ENCODE measurements at regions not wholly inside any gene's neighbourhood (a gene's known extent, or its start where the extent isn't known, plus 50 kb on each side); places are given as distances from the start of the nearest gene placed in this dataset.

- no peak overlapping the region for H3K4me3 ChIP-seq (ENCODE audit: low read depth, low read length)
- TF ChIP-seq CTCF (IDR thresholded peaks at IDR 0.05; ENCODE audit: low read depth, low read length) = no peak
- in situ Hi-C loops (cut with HindIII; ENCODE audit: low sequenced_read_pairs) = no loop called here
- DNase-seq (ENCODE audit: low read depth, low spot score) = no peak
Measured at GRCh38 chr16:82476786-82477185, 150.0 kb upstream of the CDH13 start.

GRCh38 chr16:82470620-82471152 lies 156.1 kb upstream of the CDH13 start:
- in situ Hi-C loops (cut with HindIII; ENCODE audit: low sequenced_read_pairs) = no loop called here
- no peak for DNase-seq (ENCODE audit: low read depth, low spot score)
- no peak overlapping the region for H3K4me3 ChIP-seq (ENCODE audit: low read depth, low read length)
- no peak for TF ChIP-seq CTCF (IDR thresholded peaks at IDR 0.05; ENCODE audit: low read depth, low read length)

- no peak for TF ChIP-seq CTCF (IDR thresholded peaks at IDR 0.05; ENCODE audit: low read depth, low read length)
- no peak overlapping the region for H3K4me3 ChIP-seq (ENCODE audit: low read depth, low read length)
- DNase-seq (ENCODE audit: low read depth, low spot score) = no peak
- in situ Hi-C loops (cut with HindIII; ENCODE audit: low sequenced_read_pairs) = no loop called here
Measured at GRCh38 chr16:82470016-82470415, 156.8 kb upstream of the CDH13 start.

- no peak for TF ChIP-seq CTCF (IDR thresholded peaks at IDR 0.05; ENCODE audit: low read depth, low read length)
- in situ Hi-C loops (cut with HindIII; ENCODE audit: low sequenced_read_pairs) = no loop called here
- DNase-seq (ENCODE audit: low read depth, low spot score) = no peak
- no peak overlapping the region for H3K4me3 ChIP-seq (ENCODE audit: low read depth, low read length)
Measured at GRCh38 chr16:82464187-82464586, 162.6 kb upstream of the CDH13 start.

- H3K4me3 ChIP-seq (ENCODE audit: low read depth, low read length) = no peak overlapping the region
- no peak for TF ChIP-seq CTCF (IDR thresholded peaks at IDR 0.05; ENCODE audit: low read depth, low read length)
- in situ Hi-C loops (cut with HindIII; ENCODE audit: low sequenced_read_pairs) = no loop called here
- no peak for DNase-seq (ENCODE audit: low read depth, low spot score)
Measured at GRCh38 chr16:82460766-82461165, 166.0 kb upstream of the CDH13 start.

GRCh38 chr16:82459580-82460256 lies 167.1 kb upstream of the CDH13 start:
- no peak for TF ChIP-seq CTCF (IDR thresholded peaks at IDR 0.05; ENCODE audit: low read depth, low read length)

More at GRCh38 chr16:82459580-82460256, 167.1 kb upstream of the CDH13 start:
- no peak overlapping the region for H3K4me3 ChIP-seq (ENCODE audit: low read depth, low read length)
- in situ Hi-C loops (cut with HindIII; ENCODE audit: low sequenced_read_pairs) = no loop called here
- no peak for DNase-seq (ENCODE audit: low read depth, low spot score)
